Panc1 (cell line): ENCODE measurements at regions not wholly inside any gene's neighbourhood (a gene's known extent, or its start where the extent isn't known, plus 50 kb on each side); places are given as distances from the start of the nearest gene placed in this dataset.

ENCODE experiments used
- POLR2AphosphoS5 ChIP-seq: IDR thresholded peaks from 2 replicates; pipeline ENCODE4 v1.6.1; 2012; ENCODE audit warnings: mild to moderate bottlenecking, low read depth, low read length, moderate library complexity
- SIN3A ChIP-seq: IDR thresholded peaks from 2 replicates; pipeline ENCODE4 v1.6.1; 2012; ENCODE audit warnings: low read depth, mild to moderate bottlenecking, low read length, moderate library complexity, borderline replicate concordance; ENCODE audit not compliant: insufficient read depth
- TCF7L2 ChIP-seq: IDR thresholded peaks from 2 replicates; pipeline ENCODE4 v1.6.1; 2011; ENCODE audit warnings: mild to moderate bottlenecking, low read depth, low read length, inconsistent platforms
- TF ChIP-seq, protein P1 (sequence below): fragments of 450-650 bp; IDR thresholded peaks from 2 replicates; pipeline ENCODE4 v1.5.1; 2017; ENCODE audit warnings: mild to moderate bottlenecking
- TF ChIP-seq, protein P2 (sequence below), 2 experiments: IDR thresholded peaks; 2 replicates each; pipeline ENCODE4 v1.6.1; 2011 to 2012; ENCODE audit warnings: low read depth in 2 of 2, control low read depth in 1 of 2, low read length in 1 of 2, mild to moderate bottlenecking in 1 of 2, moderate library complexity in 1 of 2; ENCODE audit not compliant: insufficient read depth in 1 of 2

DNA sequence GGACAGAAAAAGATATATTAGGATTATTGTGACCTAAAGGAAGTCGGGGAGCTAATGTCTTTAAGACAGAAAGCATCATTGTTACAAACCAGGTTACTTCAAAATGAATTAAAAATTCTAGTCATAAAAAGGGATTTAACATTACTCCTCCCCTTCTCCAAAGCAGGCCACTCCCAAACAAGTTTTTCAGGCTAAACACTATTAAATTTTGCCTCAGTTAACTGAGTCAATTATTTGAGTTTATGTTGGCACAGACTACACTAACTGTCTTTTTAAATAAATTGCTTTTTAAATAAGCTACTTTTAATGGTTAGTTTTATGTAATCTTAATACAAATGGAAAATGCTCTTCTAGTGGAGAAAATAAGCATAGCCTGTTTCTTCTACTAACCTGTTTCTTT, 395.0 kb upstream of the DUSP10 start:
- TF ChIP-seq SIN3A (no peak), POLR2AphosphoS5 (no peak), TCF7L2 (no peak)
- TF ChIP-seq, protein P1, sequence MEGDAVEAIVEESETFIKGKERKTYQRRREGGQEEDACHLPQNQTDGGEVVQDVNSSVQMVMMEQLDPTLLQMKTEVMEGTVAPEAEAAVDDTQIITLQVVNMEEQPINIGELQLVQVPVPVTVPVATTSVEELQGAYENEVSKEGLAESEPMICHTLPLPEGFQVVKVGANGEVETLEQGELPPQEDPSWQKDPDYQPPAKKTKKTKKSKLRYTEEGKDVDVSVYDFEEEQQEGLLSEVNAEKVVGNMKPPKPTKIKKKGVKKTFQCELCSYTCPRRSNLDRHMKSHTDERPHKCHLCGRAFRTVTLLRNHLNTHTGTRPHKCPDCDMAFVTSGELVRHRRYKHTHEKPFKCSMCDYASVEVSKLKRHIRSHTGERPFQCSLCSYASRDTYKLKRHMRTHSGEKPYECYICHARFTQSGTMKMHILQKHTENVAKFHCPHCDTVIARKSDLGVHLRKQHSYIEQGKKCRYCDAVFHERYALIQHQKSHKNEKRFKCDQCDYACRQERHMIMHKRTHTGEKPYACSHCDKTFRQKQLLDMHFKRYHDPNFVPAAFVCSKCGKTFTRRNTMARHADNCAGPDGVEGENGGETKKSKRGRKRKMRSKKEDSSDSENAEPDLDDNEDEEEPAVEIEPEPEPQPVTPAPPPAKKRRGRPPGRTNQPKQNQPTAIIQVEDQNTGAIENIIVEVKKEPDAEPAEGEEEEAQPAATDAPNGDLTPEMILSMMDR = no peak
- TF ChIP-seq, protein P2, sequence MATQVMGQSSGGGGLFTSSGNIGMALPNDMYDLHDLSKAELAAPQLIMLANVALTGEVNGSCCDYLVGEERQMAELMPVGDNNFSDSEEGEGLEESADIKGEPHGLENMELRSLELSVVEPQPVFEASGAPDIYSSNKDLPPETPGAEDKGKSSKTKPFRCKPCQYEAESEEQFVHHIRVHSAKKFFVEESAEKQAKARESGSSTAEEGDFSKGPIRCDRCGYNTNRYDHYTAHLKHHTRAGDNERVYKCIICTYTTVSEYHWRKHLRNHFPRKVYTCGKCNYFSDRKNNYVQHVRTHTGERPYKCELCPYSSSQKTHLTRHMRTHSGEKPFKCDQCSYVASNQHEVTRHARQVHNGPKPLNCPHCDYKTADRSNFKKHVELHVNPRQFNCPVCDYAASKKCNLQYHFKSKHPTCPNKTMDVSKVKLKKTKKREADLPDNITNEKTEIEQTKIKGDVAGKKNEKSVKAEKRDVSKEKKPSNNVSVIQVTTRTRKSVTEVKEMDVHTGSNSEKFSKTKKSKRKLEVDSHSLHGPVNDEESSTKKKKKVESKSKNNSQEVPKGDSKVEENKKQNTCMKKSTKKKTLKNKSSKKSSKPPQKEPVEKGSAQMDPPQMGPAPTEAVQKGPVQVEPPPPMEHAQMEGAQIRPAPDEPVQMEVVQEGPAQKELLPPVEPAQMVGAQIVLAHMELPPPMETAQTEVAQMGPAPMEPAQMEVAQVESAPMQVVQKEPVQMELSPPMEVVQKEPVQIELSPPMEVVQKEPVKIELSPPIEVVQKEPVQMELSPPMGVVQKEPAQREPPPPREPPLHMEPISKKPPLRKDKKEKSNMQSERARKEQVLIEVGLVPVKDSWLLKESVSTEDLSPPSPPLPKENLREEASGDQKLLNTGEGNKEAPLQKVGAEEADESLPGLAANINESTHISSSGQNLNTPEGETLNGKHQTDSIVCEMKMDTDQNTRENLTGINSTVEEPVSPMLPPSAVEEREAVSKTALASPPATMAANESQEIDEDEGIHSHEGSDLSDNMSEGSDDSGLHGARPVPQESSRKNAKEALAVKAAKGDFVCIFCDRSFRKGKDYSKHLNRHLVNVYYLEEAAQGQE (IDR thresholded peaks at IDR 0.05; ENCODE audit: insufficient read depth in 1 of 2, low read depth in 2 of 2, low read length in 1 of 2) = no peak
